Large intestine (tissue), 3 donors: ENCODE measurements at regions not wholly inside any gene's neighbourhood (a gene's known extent, or its start where the extent isn't known, plus 50 kb on each side); places are given as distances from the start of the nearest gene placed in this dataset.
A peak's percentile ranks its signal among the peaks of the same experiment; 100 is the strongest.

Experiments
- DNase-seq, 2 donors: peaks; one replicate each; pipeline versions ENCODE4 v3.0.0 to v3.0.0-alpha.2; 2013
- H3K27ac ChIP-seq: one replicate; pipeline ENCODE4 v1.5.1; 2013; ENCODE audit warnings: low read length
- H3K27me3 ChIP-seq: 2 replicates; pipeline ENCODE4 v1.6.1; 2013; ENCODE audit warnings: low read length; ENCODE audit not compliant: control insufficient read depth, insufficient read depth
- H3K36me3 ChIP-seq: 2 replicates; pipeline ENCODE4 v1.6.1; 2013; ENCODE audit warnings: low read length; ENCODE audit not compliant: control insufficient read depth, insufficient read depth
- H3K4me1 ChIP-seq: one replicate; pipeline ENCODE4 v1.6.1; 2013; ENCODE audit warnings: low read length; ENCODE audit not compliant: control insufficient read depth, insufficient read depth
- H3K4me3 ChIP-seq: one replicate; pipeline ENCODE4 v1.5.1; 2013; ENCODE audit warnings: low read length
- H3K9me3 ChIP-seq: one replicate; pipeline ENCODE4 v1.6.1; 2013; ENCODE audit warnings: mild to moderate bottlenecking, low read depth, low read length, moderate library complexity; ENCODE audit not compliant: control insufficient read depth
- WGBS: methylation state at CpG from one replicate; pipeline ENCODE4 v1.1.5; 2013; ENCODE audit warnings: low lambda C conversion rate; ENCODE audit not compliant: insufficient coverage; 5-methylcytosine and 5-hydroxymethylcytosine counted together

GRCh38 chr16:6204945-6205344, 1107.3 kb upstream of the EEF2KMT start:
- WGBS, result 40% methylated on average over 1 of the region's 2 CpGs
- H3K36me3 ChIP-seq, result no peaks in the 10 kb centered on the region
- no peaks in the 10 kb centered on the region for H3K9me3 ChIP-seq
- H3K4me1 ChIP-seq, result peaks cover 6% of the 10 kb centered on the region
- no peak overlapping the region for H3K4me3 ChIP-seq
- no peaks in the 10 kb centered on the region for H3K27me3 ChIP-seq
- H3K27ac ChIP-seq, result no peak overlapping the region
- no peak for DNase-seq

- Histone ChIP-seq H3K27ac (no peak overlapping the region), H3K27me3 (no peaks in the 10 kb centered on the region), H3K9me3 (no peaks in the 10 kb centered on the region), H3K4me1 (no peaks in the 10 kb centered on the region), H3K36me3 (no peaks in the 10 kb centered on the region), H3K4me3 (no peak overlapping the region)
- 100% methylated on average over 1 of the region's 6 CpGs for WGBS
- DNase-seq, result no peak
Observed at GRCh38 chr16:6200861-6201260, 1103.3 kb upstream of the EEF2KMT start.

- 100% methylated on average over 1 of the region's 6 CpGs for WGBS
- no peak overlapping the region for H3K4me3 ChIP-seq
- DNase-seq, result no peak
- no peaks in the 10 kb centered on the region for H3K9me3 ChIP-seq
- no peaks in the 10 kb centered on the region for H3K36me3 ChIP-seq
- no peak overlapping the region for H3K27ac ChIP-seq
- no peaks in the 10 kb centered on the region for H3K4me1 ChIP-seq
- H3K27me3 ChIP-seq, result no peaks in the 10 kb centered on the region
Observed at GRCh38 chr16:6200271-6200670, 1102.7 kb upstream of the EEF2KMT start.

GRCh38 chr16:6195966-6196365, 1098.4 kb upstream of the EEF2KMT start:
- WGBS, result no CpG with 5 or more reads among the region's 2 CpGs
- H3K4me3 ChIP-seq, result no peak overlapping the region
- no peaks in the 10 kb centered on the region for H3K9me3 ChIP-seq
- no peaks in the 10 kb centered on the region for H3K4me1 ChIP-seq
- no peaks in the 10 kb centered on the region for H3K27me3 ChIP-seq
- H3K36me3 ChIP-seq, result no peaks in the 10 kb centered on the region
- no peak overlapping the region for H3K27ac ChIP-seq
- DNase-seq, result no peak

- WGBS, result 11% methylated on average over 3 of the region's 3 CpGs
Observed at GRCh38 chr16:6193718-6194117, 1096.1 kb upstream of the EEF2KMT start.

GRCh38 chr16:6192984-6193383, 1095.4 kb upstream of the EEF2KMT start:
- Histone ChIP-seq H3K27me3 (no peaks in the 10 kb centered on the region), H3K9me3 (no peaks in the 10 kb centered on the region), H3K4me1 (no peaks in the 10 kb centered on the region), H3K4me3 (no peak overlapping the region), H3K36me3 (no peaks in the 10 kb centered on the region), H3K27ac (no peak overlapping the region)
- DNase-seq, result no peak
- no CpG with 5 or more reads among the region's 5 CpGs for WGBS

More at GRCh38 chr16:6193718-6194117, 1096.1 kb upstream of the EEF2KMT start:
- H3K4me3 ChIP-seq, result no peak overlapping the region
- peak in 1 of 2 donors; percentile 17 for DNase-seq
- H3K4me1 ChIP-seq, result no peaks in the 10 kb centered on the region
- no peaks in the 10 kb centered on the region for H3K27me3 ChIP-seq
- no peaks in the 10 kb centered on the region for H3K36me3 ChIP-seq
- no peak overlapping the region for H3K27ac ChIP-seq
- H3K9me3 ChIP-seq, result no peaks in the 10 kb centered on the region

GRCh38 chr16:6192532-6192931, 1094.9 kb upstream of the EEF2KMT start:
- Histone ChIP-seq H3K9me3 (no peaks in the 10 kb centered on the region), H3K27ac (no peak overlapping the region), H3K4me1 (no peaks in the 10 kb centered on the region), H3K36me3 (no peaks in the 10 kb centered on the region), H3K4me3 (no peak overlapping the region), H3K27me3 (no peaks in the 10 kb centered on the region)
- no peak for DNase-seq
- WGBS, result 71% methylated on average over 1 of the region's 3 CpGs

- DNase-seq, result no peak
- Histone ChIP-seq H3K27me3 (no peaks in the 10 kb centered on the region), H3K4me3 (no peak overlapping the region), H3K36me3 (no peaks in the 10 kb centered on the region), H3K9me3 (no peaks in the 10 kb centered on the region), H3K27ac (no peak overlapping the region), H3K4me1 (no peaks in the 10 kb centered on the region)
- WGBS, result 100% methylated on average over 1 of the region's 7 CpGs
Observed at GRCh38 chr16:6190776-6191175, 1093.2 kb upstream of the EEF2KMT start.

- H3K36me3 ChIP-seq, result no peaks in the 10 kb centered on the region
- H3K4me3 ChIP-seq, result no peak overlapping the region
- no peaks in the 10 kb centered on the region for H3K9me3 ChIP-seq
- H3K27me3 ChIP-seq, result no peaks in the 10 kb centered on the region
- no CpG with 5 or more reads among the region's 9 CpGs for WGBS
- no peak overlapping the region for H3K27ac ChIP-seq
- DNase-seq, result no peak
- H3K4me1 ChIP-seq, result no peaks in the 10 kb centered on the region
Observed at GRCh38 chr16:6189216-6189615, 1091.6 kb upstream of the EEF2KMT start.

GRCh38 chr16:6177616-6178180, 1080.1 kb upstream of the EEF2KMT start:
- 67% methylated on average over 1 of the region's 5 CpGs for WGBS
- Histone ChIP-seq H3K4me1 (no peaks in the 10 kb centered on the region), H3K27ac (no peak overlapping the region), H3K4me3 (no peak overlapping the region), H3K9me3 (no peaks in the 10 kb centered on the region), H3K36me3 (no peaks in the 10 kb centered on the region), H3K27me3 (no peaks in the 10 kb centered on the region)
- no peak for DNase-seq

GRCh38 chr16:6170022-6170421, 1072.4 kb upstream of the EEF2KMT start:
- H3K36me3 ChIP-seq, result no peaks in the 10 kb centered on the region
- no peaks in the 10 kb centered on the region for H3K4me1 ChIP-seq
- no peak overlapping the region for H3K27ac ChIP-seq
- H3K9me3 ChIP-seq, result no peaks in the 10 kb centered on the region
- no peak overlapping the region for H3K4me3 ChIP-seq
- no peak for DNase-seq
- H3K27me3 ChIP-seq, result no peaks in the 10 kb centered on the region
- WGBS, result 100% methylated on average over 1 of the region's 5 CpGs
